ENCODE measurements at regions not wholly inside any gene's neighbourhood (a gene's known extent, or its start where the extent isn't known, plus 50 kb on each side); places are given as distances from the start of the nearest gene placed in this dataset.
"Not testable (repeated sequence)": the region's sequence is repeated elsewhere in the genome, so short reads cannot be mapped to it uniquely, and the experiment has no call there.

GRCh38 chr20:47850146-47850545 lies 64.9 kb upstream of the SULF2 start:
- H3K27ac ChIP-seq: no peak overlapping the region
- TF ChIP-seq CTCF (conservative IDR thresholded peaks at IDR 0.05): no peak
- TF ChIP-seq ZFX (IDR thresholded peaks at IDR 0.05): no peak

GRCh38 chr20:47849596-47849995 lies 64.3 kb upstream of the SULF2 start:
- H3K27ac ChIP-seq: no peak overlapping the region
- TF ChIP-seq ZFX (IDR thresholded peaks at IDR 0.05) (no peak), CTCF (conservative IDR thresholded peaks at IDR 0.05) (no peak)

- no peak for TF ChIP-seq ZFX (IDR thresholded peaks at IDR 0.05)
- TF ChIP-seq CTCF (conservative IDR thresholded peaks at IDR 0.05): no peak
- H3K27ac ChIP-seq: no peak overlapping the region
Observed at GRCh38 chr20:47849006-47849405, 63.7 kb upstream of the SULF2 start.

- H3K27ac ChIP-seq: not testable (repeated sequence)
Observed at GRCh38 chr20:47848534-47848933, 63.3 kb upstream of the SULF2 start.

- TF ChIP-seq ZFX (IDR thresholded peaks at IDR 0.05) (no peak), CTCF (conservative IDR thresholded peaks at IDR 0.05) (no peak)
- no peak overlapping the region for H3K27ac ChIP-seq
Observed at GRCh38 chr20:47847884-47848485, 62.7 kb upstream of the SULF2 start.

GRCh38 chr20:47847220-47847619 lies 61.9 kb upstream of the SULF2 start:
- H3K27ac ChIP-seq: not testable (repeated sequence)

GRCh38 chr20:47846651-47847050 lies 61.4 kb upstream of the SULF2 start:
- H3K27ac ChIP-seq: not testable (repeated sequence)

GRCh38 chr20:47845382-47845977 lies 60.2 kb upstream of the SULF2 start:
- H3K27ac ChIP-seq: not testable (repeated sequence)

- not testable (repeated sequence) for H3K27ac ChIP-seq
Observed at GRCh38 chr20:47844568-47844906, 59.3 kb upstream of the SULF2 start.

- TF ChIP-seq CTCF (conservative IDR thresholded peaks at IDR 0.05): no peak
- TF ChIP-seq ZFX (IDR thresholded peaks at IDR 0.05): no peak
- no peak overlapping the region for H3K27ac ChIP-seq
Observed at GRCh38 chr20:47843886-47844567, 58.7 kb upstream of the SULF2 start.

- not testable (repeated sequence) for H3K27ac ChIP-seq
Observed at GRCh38 chr20:47842950-47843349, 57.7 kb upstream of the SULF2 start.

- not testable (repeated sequence) for H3K27ac ChIP-seq
Observed at GRCh38 chr20:47842004-47842403, 56.7 kb upstream of the SULF2 start.

GRCh38 chr20:47836256-47836817 lies 51.1 kb upstream of the SULF2 start:
- not testable (repeated sequence) for H3K27ac ChIP-seq

All from C4-2B (cell line).